H9 (cell line): ENCODE measurements at regions not wholly inside any gene's neighbourhood (a gene's known extent, or its start where the extent isn't known, plus 50 kb on each side); places are given as distances from the start of the nearest gene placed in this dataset.

Source experiments
- DNase-seq: peaks from one replicate; pipeline ENCODE4 v3.0.0-alpha.2; 2017
- H2AFZ ChIP-seq: one replicate; pipeline ENCODE4 v1.6.1; 2013; ENCODE audit warnings: mild to moderate bottlenecking, low read length, control low read depth, moderate library complexity
- H2AK5ac ChIP-seq: 2 replicates; pipeline ENCODE4 v1.6.1; 2013; ENCODE audit warnings: low read length, control low read depth, mixed read lengths; ENCODE audit not compliant: insufficient read length
- H2BK120ac ChIP-seq: one replicate; pipeline ENCODE4 v1.6.1; 2013; ENCODE audit warnings: low read depth, mild to moderate bottlenecking, low read length, control low read depth, inconsistent platforms; ENCODE audit not compliant: poor library complexity, severe bottlenecking
- H2BK12ac ChIP-seq: 2 replicates; pipeline ENCODE4 v1.6.1; 2013; ENCODE audit warnings: low read length, control low read depth, mixed read lengths, low read depth; ENCODE audit not compliant: insufficient read length
- H2BK15ac ChIP-seq: 2 replicates; pipeline ENCODE4 v1.6.1; 2013; ENCODE audit warnings: low read depth, low read length, control low read depth
- H2BK20ac ChIP-seq: one replicate; pipeline ENCODE4 v1.6.1; 2013; ENCODE audit warnings: low read depth, mild to moderate bottlenecking, low read length, control low read depth, inconsistent platforms; ENCODE audit not compliant: poor library complexity, severe bottlenecking
- H2BK5ac ChIP-seq: 2 replicates; pipeline ENCODE4 v1.6.1; 2013; ENCODE audit warnings: low read length, control low read depth, mixed read lengths; ENCODE audit not compliant: insufficient read length
- H3K14ac ChIP-seq: 2 replicates; pipeline ENCODE4 v1.6.1; 2013; ENCODE audit warnings: low read length, control low read depth; ENCODE audit not compliant: insufficient read depth
- H3K18ac ChIP-seq: 2 replicates; pipeline ENCODE4 v1.6.1; 2013; ENCODE audit warnings: low read depth, mild to moderate bottlenecking, mixed read lengths, low read length, control low read depth; ENCODE audit not compliant: insufficient read length
- H3K23ac ChIP-seq: 2 replicates; pipeline ENCODE4 v1.6.1; 2013; ENCODE audit warnings: low read length, control low read depth, mixed read lengths, low read depth; ENCODE audit not compliant: insufficient read length
- H3K23me2 ChIP-seq: 2 replicates; pipeline ENCODE4 v1.6.1; 2013; ENCODE audit warnings: low read depth, mild to moderate bottlenecking, mixed read lengths, low read length, control low read depth; ENCODE audit not compliant: insufficient read length, poor library complexity, severe bottlenecking
- H3K27ac ChIP-seq: 2 replicates; pipeline ENCODE4 v1.5.1; 2013; ENCODE audit warnings: low read length, control low read depth, mixed read lengths, low read depth; ENCODE audit not compliant: insufficient read length
- H3K27me3 ChIP-seq: 2 replicates; pipeline ENCODE4 v1.6.1; 2013; ENCODE audit warnings: low read length, control low read depth, inconsistent platforms; ENCODE audit not compliant: insufficient read depth
- H3K4ac ChIP-seq: 2 replicates; pipeline ENCODE4 v1.6.1; 2013; ENCODE audit warnings: low read depth, mild to moderate bottlenecking, control low read depth, inconsistent platforms, low read length, moderate library complexity
- H3K4me1 ChIP-seq: 2 replicates; pipeline ENCODE4 v1.6.1; 2013; ENCODE audit warnings: low read length, control low read depth, inconsistent platforms; ENCODE audit not compliant: insufficient read depth
- H3K4me2 ChIP-seq: 2 replicates; pipeline ENCODE4 v1.6.1; 2013; ENCODE audit warnings: low read length, control low read depth, mixed read lengths; ENCODE audit not compliant: insufficient read length, insufficient read depth
- H3K56ac ChIP-seq: 2 replicates; pipeline ENCODE4 v1.6.1; 2013; ENCODE audit warnings: low read depth, mild to moderate bottlenecking, mixed read lengths, low read length, control low read depth; ENCODE audit not compliant: insufficient read length
- H3K79me1 ChIP-seq: 2 replicates; pipeline ENCODE4 v1.6.1; 2013; ENCODE audit warnings: low read depth, mild to moderate bottlenecking, moderate library complexity, low read length, control low read depth, inconsistent platforms; ENCODE audit not compliant: insufficient read depth, poor library complexity, severe bottlenecking
- H3K79me2 ChIP-seq: 2 replicates; pipeline ENCODE4 v1.6.1; 2013; ENCODE audit warnings: low read length, control low read depth, inconsistent platforms; ENCODE audit not compliant: insufficient read depth
- H3K9ac ChIP-seq: 2 replicates; pipeline ENCODE4 v1.6.1; 2013; ENCODE audit warnings: low read length, control low read depth, mixed read lengths; ENCODE audit not compliant: insufficient read length; ENCODE audit errors: extremely low read depth
- H3K9me3 ChIP-seq: one replicate; pipeline ENCODE4 v1.6.1; 2013; ENCODE audit warnings: low read depth, low read length, inconsistent platforms; ENCODE audit not compliant: control insufficient read depth
- H3T11ph ChIP-seq: one replicate; pipeline ENCODE4 v1.6.1; 2013; ENCODE audit warnings: mild to moderate bottlenecking, low read length, control low read depth, inconsistent platforms
- H4K20me1 ChIP-seq: one replicate; pipeline ENCODE4 v1.6.1; 2013; ENCODE audit not compliant: control insufficient read depth, insufficient read length, insufficient read depth
- H4K5ac ChIP-seq: 2 replicates; pipeline ENCODE4 v1.6.1; 2013; ENCODE audit warnings: low read depth, mild to moderate bottlenecking, mixed read lengths, low read length, control low read depth; ENCODE audit not compliant: insufficient read length
- H4K8ac ChIP-seq: replicated peaks from 2 replicates; pipeline ENCODE4 v1.6.1; 2013; ENCODE audit warnings: low read length, control low read depth, mixed read lengths, low read depth; ENCODE audit not compliant: insufficient read length
- H4K91ac ChIP-seq: 2 replicates; pipeline ENCODE4 v1.6.1; 2013; ENCODE audit warnings: low read depth, mild to moderate bottlenecking, moderate library complexity, mixed read lengths, low read length, control low read depth; ENCODE audit not compliant: insufficient read length
- H3K27ac Mint-ChIP-seq, 3 experiments: 2 replicates in 2 of 3; 3 replicates in 1 of 3; pipeline ENCODE4 v1.8.0; 2020 to 2021; ENCODE audit warnings: mixed read lengths in 3 of 3, mild to moderate bottlenecking in 1 of 3, moderate library complexity in 1 of 3
- H3K27me3 Mint-ChIP-seq: 2 replicates; pipeline ENCODE4 v1.8.0; 2021; ENCODE audit warnings: low read depth, mild to moderate bottlenecking, moderate library complexity, mixed read lengths
- H3K36me3 Mint-ChIP-seq, 3 experiments: 2 replicates in 2 of 3; 3 replicates in 1 of 3; pipeline ENCODE4 v1.8.0; 2020 to 2021; ENCODE audit warnings: low read depth in 3 of 3, mixed read lengths in 3 of 3; ENCODE audit not compliant: insufficient read depth in 1 of 3
- H3K4me1 Mint-ChIP-seq, 2 experiments: 2 replicates each; pipeline ENCODE4 v1.8.0; 2020; ENCODE audit warnings: mixed read lengths in 2 of 2
- H3K4me3 Mint-ChIP-seq, 2 experiments: 2 replicates in 1 of 2; 3 replicates in 1 of 2; pipeline ENCODE4 v1.8.0; 2020 to 2021; ENCODE audit warnings: mild to moderate bottlenecking in 2 of 2, mixed read lengths in 2 of 2, moderate library complexity in 1 of 2
- H3K9me3 Mint-ChIP-seq, 2 experiments: 2 replicates in 1 of 2; 3 replicates in 1 of 2; pipeline ENCODE4 v1.8.0; 2020; ENCODE audit warnings: mild to moderate bottlenecking in 2 of 2, mixed read lengths in 2 of 2, moderate library complexity in 1 of 2
- WGBS: extraction: QIAGEN DNeasy Blood & Tissue Kit; methylation state at CpG from one replicate; pipeline ENCODE4 v1.1.7; 2013; ENCODE audit warnings: missing lambda C conversion rate, low lambda C conversion rate, mixed read lengths; ENCODE audit not compliant: insufficient read length; ENCODE audit errors: extremely low coverage; 5-methylcytosine and 5-hydroxymethylcytosine counted together
- TF ChIP-seq, protein P1 (sequence below): fragments of 200-600 bp; sonication (generic); conservative IDR thresholded peaks from 3 replicates; pipeline ENCODE4 v1.8.0; 2021; ENCODE audit warnings: antibody characterized with exemption, mild to moderate bottlenecking

DNA sequence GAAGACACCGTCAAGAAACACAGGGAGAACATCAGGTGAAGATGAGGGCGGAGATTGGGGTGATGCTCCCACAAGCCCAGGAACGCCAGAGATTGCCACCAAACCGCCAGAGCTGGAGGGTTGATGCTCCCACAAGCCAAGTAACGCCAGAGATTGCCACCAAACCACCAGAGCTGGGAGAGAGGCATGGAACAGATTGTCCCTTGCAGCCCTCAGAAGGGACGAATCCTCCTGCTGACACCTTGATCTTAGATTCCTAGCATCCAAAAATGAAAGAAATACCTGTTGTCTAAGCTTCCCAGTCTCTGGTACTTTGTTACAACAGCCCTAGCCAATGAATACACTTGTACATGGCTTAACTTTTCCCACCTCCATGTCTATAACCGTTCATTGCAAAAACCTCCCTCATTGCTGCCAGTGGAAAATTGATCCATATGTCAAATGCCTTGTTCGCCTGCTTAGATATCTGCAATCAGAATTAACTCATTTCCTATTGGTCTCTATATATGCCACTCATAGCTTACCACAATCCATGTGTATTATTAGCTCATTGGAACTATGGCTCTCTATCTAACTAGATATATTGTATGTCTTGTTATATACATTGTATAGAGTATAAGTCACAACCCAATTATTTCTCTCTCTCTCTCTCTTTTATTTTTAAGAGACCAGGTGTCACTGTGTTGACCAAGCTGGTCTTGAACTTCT lies 127.4 kb downstream of the ADSS2 start:
- H3K23me2 ChIP-seq: no peaks in the 10 kb centered on the region
- H2BK12ac ChIP-seq: no peak overlapping the region
- no peak overlapping the region for H3K27ac Mint-ChIP-seq
- H4K5ac ChIP-seq: no peak overlapping the region
- H3K23ac ChIP-seq: no peak overlapping the region
- no peak overlapping the region for H3T11ph ChIP-seq
- no CpG with 5 or more reads among the region's 8 CpGs for WGBS
- no peaks in the 10 kb centered on the region for H3K79me1 ChIP-seq
- no peak overlapping the region for H4K8ac ChIP-seq
- H2BK120ac ChIP-seq: no peak overlapping the region
- no peak overlapping the region for H3K9ac ChIP-seq
- no peaks in the 10 kb centered on the region for H3K27me3 ChIP-seq
- H2AFZ ChIP-seq: no peak overlapping the region
- H2BK20ac ChIP-seq: no peak overlapping the region
- H2BK5ac ChIP-seq: no peak overlapping the region
- no peak overlapping the region for H3K4me3 Mint-ChIP-seq
- peaks cover 6 to 10% of the 10 kb centered on the region in 2 experiments; a peak in 4 of 5 replicates for H3K9me3 Mint-ChIP-seq
- H3K79me2 ChIP-seq: no peaks in the 10 kb centered on the region
- H3K4ac ChIP-seq: no peak overlapping the region
- H4K91ac ChIP-seq: no peak overlapping the region
- no peak overlapping the region for H2BK15ac ChIP-seq
- no peak overlapping the region for H2AK5ac ChIP-seq
- peaks cover 5% of the 10 kb centered on the region; the same call in 1 of the 2 replicates for H3K4me1 ChIP-seq
- peak; percentile 13 for DNase-seq
- peaks cover 16 to 26% of the 10 kb centered on the region in 2 experiments for H3K4me1 Mint-ChIP-seq
- H3K18ac ChIP-seq: no peak overlapping the region
- no peak overlapping the region for H3K4me2 ChIP-seq
- no peaks in the 10 kb centered on the region for H4K20me1 ChIP-seq
- H3K36me3 Mint-ChIP-seq: peaks cover 2 to 13% (median 2%) of the 10 kb centered on the region in 3 experiments; a peak in 5 of 7 replicates
- H3K27ac ChIP-seq: no peak overlapping the region
- H3K56ac ChIP-seq: no peak overlapping the region
- H3K27me3 Mint-ChIP-seq: no peaks in the 10 kb centered on the region; the same call in 1 of the 2 replicates
- TF ChIP-seq, protein P1, sequence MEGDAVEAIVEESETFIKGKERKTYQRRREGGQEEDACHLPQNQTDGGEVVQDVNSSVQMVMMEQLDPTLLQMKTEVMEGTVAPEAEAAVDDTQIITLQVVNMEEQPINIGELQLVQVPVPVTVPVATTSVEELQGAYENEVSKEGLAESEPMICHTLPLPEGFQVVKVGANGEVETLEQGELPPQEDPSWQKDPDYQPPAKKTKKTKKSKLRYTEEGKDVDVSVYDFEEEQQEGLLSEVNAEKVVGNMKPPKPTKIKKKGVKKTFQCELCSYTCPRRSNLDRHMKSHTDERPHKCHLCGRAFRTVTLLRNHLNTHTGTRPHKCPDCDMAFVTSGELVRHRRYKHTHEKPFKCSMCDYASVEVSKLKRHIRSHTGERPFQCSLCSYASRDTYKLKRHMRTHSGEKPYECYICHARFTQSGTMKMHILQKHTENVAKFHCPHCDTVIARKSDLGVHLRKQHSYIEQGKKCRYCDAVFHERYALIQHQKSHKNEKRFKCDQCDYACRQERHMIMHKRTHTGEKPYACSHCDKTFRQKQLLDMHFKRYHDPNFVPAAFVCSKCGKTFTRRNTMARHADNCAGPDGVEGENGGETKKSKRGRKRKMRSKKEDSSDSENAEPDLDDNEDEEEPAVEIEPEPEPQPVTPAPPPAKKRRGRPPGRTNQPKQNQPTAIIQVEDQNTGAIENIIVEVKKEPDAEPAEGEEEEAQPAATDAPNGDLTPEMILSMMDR: no peak
- H3K14ac ChIP-seq: no peak overlapping the region
- no peaks in the 10 kb centered on the region for H3K9me3 ChIP-seq
